ENCODE measurements at regions not wholly inside any gene's neighbourhood (a gene's known extent, or its start where the extent isn't known, plus 50 kb on each side); places are given as distances from the start of the nearest gene placed in this dataset.

- intact Hi-C loops (cut with micrococcal nuclease; ENCODE audit: unreplicated experiment) = no loop called here
- H3K27ac Mint-ChIP-seq (ENCODE audit: unreplicated experiment) = no peak overlapping the region
- no peaks in the 10 kb centered on the region for H3K4me1 Mint-ChIP-seq (ENCODE audit: low read depth, unreplicated experiment)
- no peaks in the 10 kb centered on the region for H3K36me3 Mint-ChIP-seq (ENCODE audit: insufficient read depth, unreplicated experiment)
- TF ChIP-seq CTCF (IDR thresholded peaks at IDR 0.05; ENCODE audit: insufficient read depth in 1 of 2, low read depth in 1 of 2, low read length in 1 of 2, severe bottlenecking in 1 of 2, unreplicated experiment in 1 of 2) = no peak
- H3K4me3 ChIP-seq (ENCODE audit: low read depth, low read length) = no peak overlapping the region
- H3K4me1 ChIP-seq = no peaks in the 10 kb centered on the region
- H3K4me3 Mint-ChIP-seq (ENCODE audit: unreplicated experiment) = no peak overlapping the region
- H3K9me3 Mint-ChIP-seq (ENCODE audit: unreplicated experiment) = no peaks in the 10 kb centered on the region
- ChIA-PET POLR2A (interaction anchor here (0.7 kb wide), 1 partner anchor 81 kb away, joined by 3 read pairs; no protein-coding TSS in a partner anchor), CTCF (no interaction called here)
- no peaks in the 10 kb centered on the region for H3K36me3 ChIP-seq (ENCODE audit: control insufficient read depth, insufficient read depth, low read length)
- H3K9me3 ChIP-seq = no peaks in the 10 kb centered on the region
- no peaks in the 10 kb centered on the region for H3K27me3 ChIP-seq (replicated peaks; ENCODE audit: control insufficient read depth, insufficient read depth, low read length)
- DNase-seq = no peak
- no peaks in the 10 kb centered on the region for H3K27me3 Mint-ChIP-seq (ENCODE audit: insufficient read depth, unreplicated experiment)
- no TSS peak for BruUV-seq (replicated peaks)
Observed at GRCh38 chr2:19288291-19288690, 70.1 kb downstream of the OSR1 start.

DNA sequence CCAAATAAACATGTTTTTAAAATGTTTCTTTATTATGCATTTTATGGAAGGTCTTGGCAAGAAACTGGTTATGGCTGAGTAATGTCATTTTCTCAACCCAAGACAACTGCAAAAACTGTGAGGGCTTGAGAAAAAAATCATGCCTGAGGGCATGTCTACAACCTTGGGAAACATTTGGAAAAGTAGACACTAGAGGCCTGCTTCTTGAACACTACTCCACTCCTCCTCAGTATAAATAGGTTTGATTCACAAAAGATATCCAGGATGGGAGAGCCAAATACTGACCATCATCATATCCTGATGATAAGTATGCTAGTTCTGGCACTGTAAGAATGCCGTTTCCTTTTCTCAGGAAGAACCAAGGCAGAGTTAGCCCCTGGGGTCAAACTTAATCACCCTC is 71.1 kb downstream of the OSR1 start:
- H3K9me3 ChIP-seq = no peaks in the 10 kb centered on the region
- CTCF ChIA-PET = no interaction called here
- H3K4me3 ChIP-seq (ENCODE audit: low read depth, low read length) = no peak overlapping the region
- DNase-seq = no peak
- no peak for TF ChIP-seq CTCF (IDR thresholded peaks at IDR 0.05; ENCODE audit: insufficient read depth in 1 of 2, low read depth in 1 of 2, low read length in 1 of 2, severe bottlenecking in 1 of 2, unreplicated experiment in 1 of 2)
- H3K4me3 Mint-ChIP-seq (ENCODE audit: unreplicated experiment) = no peak overlapping the region
- H3K27me3 Mint-ChIP-seq (ENCODE audit: insufficient read depth, unreplicated experiment) = no peaks in the 10 kb centered on the region
- POLR2A ChIA-PET = interaction anchor here (0.7 kb wide), 1 partner anchor 82 kb away, joined by 3 read pairs; no protein-coding TSS in a partner anchor
- H3K27ac Mint-ChIP-seq (ENCODE audit: unreplicated experiment) = no peak overlapping the region
- no peaks in the 10 kb centered on the region for H3K36me3 ChIP-seq (ENCODE audit: control insufficient read depth, insufficient read depth, low read length)
- no peaks in the 10 kb centered on the region for H3K4me1 ChIP-seq
- no peaks in the 10 kb centered on the region for H3K9me3 Mint-ChIP-seq (ENCODE audit: unreplicated experiment)
- BruUV-seq (replicated peaks) = no TSS peak
- no peaks in the 10 kb centered on the region for H3K4me1 Mint-ChIP-seq (ENCODE audit: low read depth, unreplicated experiment)
- H3K36me3 Mint-ChIP-seq (ENCODE audit: insufficient read depth, unreplicated experiment) = no peaks in the 10 kb centered on the region
- no peaks in the 10 kb centered on the region for H3K27me3 ChIP-seq (replicated peaks; ENCODE audit: control insufficient read depth, insufficient read depth, low read length)
- intact Hi-C loops (cut with micrococcal nuclease; ENCODE audit: unreplicated experiment) = no loop called here

DNA sequence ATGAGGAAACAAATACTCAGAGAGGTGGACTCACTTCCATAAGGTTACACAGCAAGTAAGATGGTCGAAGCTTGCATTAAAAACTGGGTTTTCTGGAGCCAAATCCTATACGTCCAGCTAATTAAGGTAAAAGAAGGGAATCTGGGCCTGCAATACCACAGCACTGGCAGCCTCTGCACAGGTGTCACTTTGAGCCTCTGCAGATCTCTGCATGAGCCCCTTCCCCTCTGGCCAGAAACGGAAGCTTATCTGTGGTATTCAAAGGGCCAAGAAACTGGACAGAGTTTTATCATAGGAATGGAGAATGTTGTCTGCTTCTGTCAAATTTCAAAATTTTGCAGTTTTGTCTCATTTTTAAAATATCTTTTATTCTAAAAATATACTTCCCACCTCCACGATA is 76.1 kb downstream of the OSR1 start:
- Histone ChIP-seq H3K4me1 (no peaks in the 10 kb centered on the region), H3K9me3 (no peaks in the 10 kb centered on the region), H3K36me3 (ENCODE audit: control insufficient read depth, insufficient read depth, low read length) (no peaks in the 10 kb centered on the region), H3K4me3 (ENCODE audit: low read depth, low read length) (no peak overlapping the region), H3K27me3 (replicated peaks; ENCODE audit: control insufficient read depth, insufficient read depth, low read length) (no peaks in the 10 kb centered on the region)
- Mint-ChIP-seq H3K27ac (ENCODE audit: unreplicated experiment) (no peak overlapping the region), H3K27me3 (ENCODE audit: insufficient read depth, unreplicated experiment) (no peaks in the 10 kb centered on the region), H3K36me3 (ENCODE audit: insufficient read depth, unreplicated experiment) (no peaks in the 10 kb centered on the region), H3K9me3 (ENCODE audit: unreplicated experiment) (no peaks in the 10 kb centered on the region), H3K4me1 (ENCODE audit: low read depth, unreplicated experiment) (no peaks in the 10 kb centered on the region), H3K4me3 (ENCODE audit: unreplicated experiment) (no peak overlapping the region)
- intact Hi-C loops (cut with micrococcal nuclease; ENCODE audit: unreplicated experiment) = no loop called here
- BruUV-seq (replicated peaks) = no TSS peak
- DNase-seq = no peak
- CTCF ChIA-PET = no interaction called here
- TF ChIP-seq CTCF (IDR thresholded peaks at IDR 0.05; ENCODE audit: insufficient read depth in 1 of 2, low read depth in 1 of 2, low read length in 1 of 2, severe bottlenecking in 1 of 2, unreplicated experiment in 1 of 2) = no peak
- POLR2A ChIA-PET = no interaction called here
